ENCODE measurements at regions not wholly inside any gene's neighbourhood (a gene's known extent, or its start where the extent isn't known, plus 50 kb on each side); places are given as distances from the start of the nearest gene placed in this dataset.

GRCh38 chr13:73421310-73421912 lies 362.6 kb downstream of the KLF5 start:
- WGBS, 10 experiments, result 50 to 100% (median 89%) methylated on average over 1 to 7 of the region's 7 CpGs
- H3K4me3 ChIP-seq, result no peak overlapping the region
- in situ Hi-C loops (cut with MboI; ENCODE audit: low pct_unique_long_range_greater_than_20kb in 2 of 9, low sequenced_read_pairs in 9 of 9, unreplicated experiment in 9 of 9), result no loop called here
- H3K27ac ChIP-seq, result no peak overlapping the region
- no peak for ATAC-seq (replicated peaks in 6 of 8)
- H3K4me1 ChIP-seq (replicated peaks in 1 of 2), result no peaks in the 10 kb centered on the region

DNA sequence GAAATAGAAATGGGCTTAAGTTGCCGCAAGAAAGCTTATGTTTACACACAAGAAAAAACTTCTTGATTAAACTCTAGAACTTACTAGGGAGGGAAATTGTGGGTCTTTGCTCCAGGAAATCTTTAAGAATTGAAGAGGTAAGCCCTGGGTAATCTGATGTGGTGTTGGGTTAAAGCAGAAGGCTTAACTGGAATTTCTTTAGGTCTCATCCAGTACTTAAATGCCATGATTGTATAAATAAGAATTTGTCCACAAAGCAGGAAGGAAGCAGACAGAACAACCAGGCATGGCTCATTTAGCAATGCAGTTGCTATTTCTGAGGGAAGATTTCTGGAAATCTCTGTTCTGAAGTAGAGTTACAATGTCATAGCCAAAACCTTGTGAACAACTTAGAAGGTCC lies 360.4 kb downstream of the KLF5 start:
- ATAC-seq (replicated peaks in 6 of 8), result no peak
- in situ Hi-C loops (cut with MboI; ENCODE audit: low pct_unique_long_range_greater_than_20kb in 2 of 9, low sequenced_read_pairs in 9 of 9, unreplicated experiment in 9 of 9), result no loop called here
- 60 to 100% (median 91%) methylated on average over 1 of the region's 1 CpG; no CpG with 5 or more reads in 1 of the 10 experiments for WGBS, 10 experiments

DNA sequence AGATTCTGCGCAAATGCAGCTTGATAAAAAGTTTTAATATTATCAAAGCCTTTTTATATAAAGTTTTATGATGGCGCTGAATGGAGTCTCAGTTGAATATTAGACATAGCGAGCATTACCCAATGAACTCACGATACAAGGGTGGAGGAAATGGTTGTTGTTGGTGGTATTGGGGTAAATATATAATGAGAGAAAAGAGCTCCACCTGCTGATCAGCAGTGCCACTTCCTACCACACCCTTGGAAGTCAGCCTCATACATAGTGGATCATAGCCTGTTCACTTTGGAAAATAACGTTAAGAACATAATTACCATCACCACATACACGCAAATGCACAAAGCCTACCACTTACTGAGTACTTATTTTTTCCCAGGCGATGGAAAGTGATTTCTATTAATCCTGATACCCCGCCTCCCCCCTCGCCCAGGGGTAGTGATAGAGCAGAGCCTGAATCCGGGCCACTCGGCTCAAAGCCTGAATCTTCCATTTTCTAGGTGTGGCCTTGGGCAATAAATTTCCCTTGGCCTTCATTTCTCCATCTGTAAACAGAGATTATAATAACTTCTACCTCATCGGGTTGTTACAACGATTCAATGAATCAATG lies 358.3 kb downstream of the KLF5 start:
- 76 to 100% (median 93%) methylated on average over 1 to 12 of the region's 13 CpGs; no CpG with 5 or more reads in 1 of the 10 experiments for WGBS, 10 experiments
- H3K4me3 ChIP-seq, result no peak overlapping the region
- H3K27ac ChIP-seq, result no peak overlapping the region
- H3K4me1 ChIP-seq (replicated peaks in 1 of 2), result no peaks in the 10 kb centered on the region
- in situ Hi-C loops (cut with MboI; ENCODE audit: low pct_unique_long_range_greater_than_20kb in 2 of 9, low sequenced_read_pairs in 9 of 9, unreplicated experiment in 9 of 9), result no loop called here
- no peak for ATAC-seq (replicated peaks in 6 of 8)

More for the DNA sequence above, 360.4 kb downstream of the KLF5 start:
- no peak overlapping the region for H3K4me3 ChIP-seq
- H3K27ac ChIP-seq, result no peak overlapping the region
- no peaks in the 10 kb centered on the region for H3K4me1 ChIP-seq (replicated peaks in 1 of 2)

GRCh38 chr13:73416093-73416492 lies 357.3 kb downstream of the KLF5 start:
- WGBS, 10 experiments, result 57 to 100% (median 92%) methylated on average over 1 of the region's 1 CpG; no CpG with 5 or more reads in 6 of the 10 experiments
- ATAC-seq (replicated peaks in 6 of 8), result peak in 2 of 8 experiments; percentile 28 to 37
- no peaks in the 10 kb centered on the region for H3K4me1 ChIP-seq (replicated peaks in 1 of 2)
- no peak overlapping the region for H3K27ac ChIP-seq
- no peak overlapping the region for H3K4me3 ChIP-seq
- in situ Hi-C loops (cut with MboI; ENCODE audit: low pct_unique_long_range_greater_than_20kb in 2 of 9, low sequenced_read_pairs in 9 of 9, unreplicated experiment in 9 of 9), result no loop called here

DNA sequence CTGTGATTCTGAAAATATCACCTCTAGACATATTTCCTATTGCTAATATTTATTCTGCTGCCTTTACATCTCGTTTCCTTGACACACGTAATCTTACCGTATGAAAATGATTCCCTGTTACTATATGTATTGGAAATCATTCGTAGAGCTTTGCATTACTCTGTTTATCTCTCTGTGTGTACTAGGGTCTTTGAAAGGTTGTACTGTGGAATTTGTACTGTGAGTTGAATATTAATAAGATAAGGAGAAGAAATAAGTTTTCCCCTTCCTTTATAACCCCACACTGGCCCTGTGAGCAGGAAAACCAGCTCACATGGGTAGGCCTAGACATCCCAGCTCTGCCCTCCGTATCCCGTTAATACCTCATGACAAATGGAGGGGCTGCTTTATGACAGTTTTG lies 354.9 kb downstream of the KLF5 start:
- in situ Hi-C loops (cut with MboI; ENCODE audit: low pct_unique_long_range_greater_than_20kb in 2 of 9, low sequenced_read_pairs in 9 of 9, unreplicated experiment in 9 of 9), result no loop called here
- no peak overlapping the region for H3K27ac ChIP-seq
- H3K4me1 ChIP-seq (replicated peaks in 1 of 2), result no peaks in the 10 kb centered on the region
- no peak overlapping the region for H3K4me3 ChIP-seq
- no peak for ATAC-seq (replicated peaks in 6 of 8)
- WGBS, 10 experiments, result 57 to 100% (median 90%) methylated on average over 1 to 6 of the region's 6 CpGs; no CpG with 5 or more reads in 1 of the 10 experiments

DNA sequence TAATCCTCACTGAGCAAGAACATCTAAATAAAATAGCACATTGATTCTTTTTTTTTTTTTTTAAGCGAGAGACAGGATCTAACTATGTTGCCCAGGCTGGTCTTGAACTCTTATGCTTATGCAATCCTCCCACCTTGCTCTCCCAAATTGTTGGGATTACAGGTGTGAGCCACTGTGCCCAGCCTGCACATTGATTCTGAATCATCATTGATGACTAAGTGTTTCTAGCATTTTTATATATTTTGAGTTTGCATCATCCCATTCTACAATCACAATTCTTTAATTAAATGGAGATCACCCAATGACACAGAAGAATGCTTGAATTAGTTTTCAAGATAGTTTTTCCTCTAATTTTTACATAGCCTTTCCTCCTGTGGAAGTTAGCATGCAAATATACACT lies 354.1 kb downstream of the KLF5 start:
- Histone ChIP-seq H3K4me3 (no peak overlapping the region), H3K4me1 (replicated peaks in 1 of 2) (no peaks in the 10 kb centered on the region), H3K27ac (no peak overlapping the region)
- 50 to 100% (median 94%) methylated on average over 1 of the region's 1 CpG; no CpG with 5 or more reads in 2 of the 10 experiments for WGBS, 10 experiments
- ATAC-seq (replicated peaks in 6 of 8), result no peak
- in situ Hi-C loops (cut with MboI; ENCODE audit: low pct_unique_long_range_greater_than_20kb in 2 of 9, low sequenced_read_pairs in 9 of 9, unreplicated experiment in 9 of 9), result no loop called here

- WGBS, 10 experiments, result 14 to 93% (median 71%) methylated on average over 1 to 7 of the region's 7 CpGs
- no peaks in the 10 kb centered on the region for H3K4me1 ChIP-seq (replicated peaks in 1 of 2)
- no peak overlapping the region for H3K4me3 ChIP-seq
- H3K27ac ChIP-seq, result no peak overlapping the region
- in situ Hi-C loops (cut with MboI; ENCODE audit: low pct_unique_long_range_greater_than_20kb in 2 of 9, low sequenced_read_pairs in 9 of 9, unreplicated experiment in 9 of 9), result no loop called here
- peak in 3 of 8 experiments; percentile 48 to 59 (median 50) for ATAC-seq (replicated peaks in 6 of 8)
These were observed 352.4 kb downstream of the KLF5 start for GRCh38 chr13:73411067-73411809.

DNA sequence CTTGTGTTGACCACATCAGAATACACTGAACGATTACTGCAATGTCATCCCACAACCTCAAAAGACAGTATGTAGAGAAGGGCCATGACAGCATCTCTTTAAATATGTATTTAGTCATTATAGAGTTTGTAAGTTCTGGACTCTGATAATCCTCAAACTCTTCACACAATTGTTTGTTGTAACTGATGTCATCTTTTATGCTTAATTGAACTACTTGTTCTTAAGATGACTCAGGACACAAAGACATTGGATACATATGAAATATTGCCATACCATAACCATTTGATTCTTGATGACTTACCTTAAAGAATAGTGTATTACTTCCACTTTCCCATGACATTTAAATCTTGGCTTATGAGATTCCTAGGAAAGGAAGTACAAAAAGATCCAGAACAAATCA lies 347.6 kb downstream of the KLF5 start:
- WGBS, 10 experiments, result 0 to 100% (median 85%) methylated on average over 1 of the region's 1 CpG; no CpG with 5 or more reads in 4 of the 10 experiments

DNA sequence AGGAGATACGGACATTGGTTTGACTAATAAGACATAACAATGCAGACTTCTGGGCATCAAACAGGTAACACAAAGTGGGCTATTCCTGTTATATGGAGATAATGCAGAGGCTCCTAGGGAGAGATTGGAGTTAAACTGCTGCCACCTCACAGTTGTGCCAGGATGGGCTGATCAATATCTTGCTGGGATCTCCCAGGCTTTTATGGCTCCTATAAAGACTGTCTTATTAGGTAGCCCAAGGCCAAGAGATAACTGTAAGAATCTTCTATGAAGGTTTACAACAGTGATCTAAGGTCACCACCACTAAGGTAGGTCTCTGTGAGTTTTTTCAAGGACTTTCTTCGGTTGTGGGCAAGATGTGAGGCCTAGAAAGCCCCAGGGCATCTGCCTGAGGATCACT lies 345.8 kb downstream of the KLF5 start:
- ATAC-seq (replicated peaks in 6 of 8), result no peak
- in situ Hi-C loops (cut with MboI; ENCODE audit: low pct_unique_long_range_greater_than_20kb in 2 of 9, low sequenced_read_pairs in 9 of 9, unreplicated experiment in 9 of 9), result no loop called here
- Histone ChIP-seq H3K27ac (no peak overlapping the region), H3K4me3 (no peak overlapping the region), H3K4me1 (replicated peaks in 1 of 2) (no peaks in the 10 kb centered on the region)
- 25 to 100% (median 67%) methylated on average over 1 to 2 of the region's 2 CpGs; no CpG with 5 or more reads in 2 of the 10 experiments for WGBS, 10 experiments

More for the DNA sequence above, 347.6 kb downstream of the KLF5 start:
- H3K4me1 ChIP-seq (replicated peaks in 1 of 2), result no peaks in the 10 kb centered on the region
- in situ Hi-C loops (cut with MboI; ENCODE audit: low pct_unique_long_range_greater_than_20kb in 2 of 9, low sequenced_read_pairs in 9 of 9, unreplicated experiment in 9 of 9), result no loop called here
- no peak overlapping the region for H3K27ac ChIP-seq
- no peak overlapping the region for H3K4me3 ChIP-seq
- no peak for ATAC-seq (replicated peaks in 6 of 8)

GRCh38 chr13:73403355-73404120 lies 344.7 kb downstream of the KLF5 start:
- in situ Hi-C loops (cut with MboI; ENCODE audit: low pct_unique_long_range_greater_than_20kb in 2 of 9, low sequenced_read_pairs in 9 of 9, unreplicated experiment in 9 of 9), result no loop called here
- ATAC-seq (replicated peaks in 6 of 8), result peak in 3 of 8 experiments; percentile 75 to 91 (median 87)

GRCh38 chr13:73401769-73402168 lies 343.0 kb downstream of the KLF5 start:
- no peak overlapping the region for H3K4me3 ChIP-seq
- H3K27ac ChIP-seq, result no peak overlapping the region
- WGBS, 10 experiments, result 31 to 100% (median 55%) methylated on average over 1 to 2 of the region's 2 CpGs
- ATAC-seq (replicated peaks in 6 of 8), result no peak
- H3K4me1 ChIP-seq (replicated peaks in 1 of 2), result no peaks in the 10 kb centered on the region
- in situ Hi-C loops (cut with MboI; ENCODE audit: low pct_unique_long_range_greater_than_20kb in 2 of 9, low sequenced_read_pairs in 9 of 9, unreplicated experiment in 9 of 9), result no loop called here

More at GRCh38 chr13:73403355-73404120, 344.7 kb downstream of the KLF5 start:
- H3K27ac ChIP-seq, result no peak overlapping the region
- no peak overlapping the region for H3K4me3 ChIP-seq
- WGBS, 10 experiments, result 0 to 88% (median 29%) methylated on average over 1 of the region's 1 CpG; no CpG with 5 or more reads in 2 of the 10 experiments
- H3K4me1 ChIP-seq (replicated peaks in 1 of 2), result no peaks in the 10 kb centered on the region

DNA sequence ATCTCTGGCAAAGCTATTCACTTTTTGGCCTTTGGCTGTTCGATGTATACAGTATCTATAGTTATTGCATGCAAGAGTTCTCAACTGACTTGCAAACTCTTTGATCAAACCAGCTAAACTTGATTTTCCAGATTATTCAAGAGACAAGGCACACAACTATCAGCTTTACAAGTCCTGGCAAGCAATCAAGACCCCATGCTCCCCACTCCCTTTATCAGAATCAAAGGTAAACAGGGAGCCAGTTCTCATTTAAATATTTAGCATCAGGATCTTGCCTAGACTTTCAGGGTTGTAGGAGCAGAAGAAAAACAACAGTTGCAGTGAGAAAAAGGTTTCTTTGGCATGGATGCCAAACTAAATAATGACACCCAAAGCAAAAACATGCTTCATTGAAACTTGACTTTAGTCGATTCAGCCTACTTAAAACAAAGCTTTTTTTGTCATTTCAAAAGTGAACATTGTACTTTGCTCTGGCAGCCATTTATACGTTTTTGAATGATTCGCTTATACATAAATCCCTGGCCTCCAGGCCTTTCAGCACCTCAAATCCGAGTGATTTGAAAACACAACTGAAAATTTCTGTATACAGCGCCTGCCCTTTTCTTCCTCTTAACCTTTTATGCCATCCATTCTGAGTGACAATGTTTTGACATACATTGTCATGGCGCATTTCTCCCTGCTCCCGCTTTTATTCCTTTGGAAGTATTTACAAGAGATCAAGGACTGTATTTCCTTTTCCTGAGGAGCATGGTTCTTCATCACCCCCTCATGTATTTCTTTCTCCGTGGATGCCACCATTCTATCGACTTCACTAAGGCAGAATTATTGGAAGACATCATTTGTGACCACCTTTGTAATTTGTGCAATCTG lies 340.8 kb downstream of the KLF5 start:
- ATAC-seq (replicated peaks in 6 of 8), result peak in 1 of 8 experiments; percentile 40
- in situ Hi-C loops (cut with MboI; ENCODE audit: low pct_unique_long_range_greater_than_20kb in 2 of 9, low sequenced_read_pairs in 9 of 9, unreplicated experiment in 9 of 9), result no loop called here
- Histone ChIP-seq H3K4me1 (replicated peaks in 1 of 2) (no peaks in the 10 kb centered on the region), H3K4me3 (no peak overlapping the region), H3K27ac (no peak overlapping the region)
- 27 to 93% (median 78%) methylated on average over 5 to 10 of the region's 10 CpGs for WGBS, 10 experiments
